NCI-H510A (cell line): ENCODE measurements at regions not wholly inside any gene's neighbourhood (a gene's known extent, or its start where the extent isn't known, plus 50 kb on each side); places are given as distances from the start of the nearest gene placed in this dataset.
"Not testable (repeated sequence)": the region's sequence is repeated elsewhere in the genome, so short reads cannot be mapped to it uniquely, and the experiment has no call there.

Source experiments
- DNase-seq: peaks from one replicate; lab custom pipeline; 2025; lab: John Stamatoyannopoulos, UW

- no peak for DNase-seq
These were observed 306.7 kb upstream of the GRID2 start for GRCh38 chr4:91997045-91997444.

GRCh38 chr4:92012899-92013867 is 290.6 kb upstream of the GRID2 start:
- no peak for DNase-seq

- no peak for DNase-seq
These were observed 289.7 kb upstream of the GRID2 start for GRCh38 chr4:92014067-92014466.

- no peak for DNase-seq
These were observed 282.6 kb upstream of the GRID2 start for GRCh38 chr4:92021203-92021602.

GRCh38 chr4:92021788-92022187 is 282.0 kb upstream of the GRID2 start:
- no peak for DNase-seq

GRCh38 chr4:92028830-92029229 is 274.9 kb upstream of the GRID2 start:
- not testable (repeated sequence) for DNase-seq

GRCh38 chr4:92031825-92032224 is 271.9 kb upstream of the GRID2 start:
- no peak for DNase-seq

- no peak for DNase-seq
These were observed 268.1 kb upstream of the GRID2 start for GRCh38 chr4:92035666-92036065.

GRCh38 chr4:92045718-92046117 is 258.0 kb upstream of the GRID2 start:
- no peak for DNase-seq

- no peak for DNase-seq
These were observed 256.4 kb upstream of the GRID2 start for GRCh38 chr4:92047209-92047875.

GRCh38 chr4:92050875-92051274 is 252.9 kb upstream of the GRID2 start:
- DNase-seq: no peak

GRCh38 chr4:92059615-92060014 is 244.2 kb upstream of the GRID2 start:
- no peak for DNase-seq

- DNase-seq: no peak
These were observed 243.4 kb upstream of the GRID2 start for GRCh38 chr4:92060333-92060732.

- DNase-seq: no peak
These were observed 239.2 kb upstream of the GRID2 start for GRCh38 chr4:92064574-92064973.

GRCh38 chr4:92066485-92066884 is 237.3 kb upstream of the GRID2 start:
- DNase-seq: no peak

GRCh38 chr4:92071587-92071986 is 232.2 kb upstream of the GRID2 start:
- no peak for DNase-seq

- no peak for DNase-seq
These were observed 228.9 kb upstream of the GRID2 start for GRCh38 chr4:92074839-92075238.

- DNase-seq: no peak
These were observed 212.9 kb upstream of the GRID2 start for GRCh38 chr4:92090887-92091286.

GRCh38 chr4:92091335-92091734 is 212.4 kb upstream of the GRID2 start:
- no peak for DNase-seq

GRCh38 chr4:92099861-92100260 is 203.9 kb upstream of the GRID2 start:
- no peak for DNase-seq

GRCh38 chr4:92100975-92101374 is 202.8 kb upstream of the GRID2 start:
- DNase-seq: no peak

GRCh38 chr4:92101737-92102172 is 202.0 kb upstream of the GRID2 start:
- DNase-seq: no peak

GRCh38 chr4:92104506-92104905 is 199.3 kb upstream of the GRID2 start:
- DNase-seq: no peak
